CD4-positive, alpha-beta T cell (primary cell): ENCODE measurements at regions not wholly inside any gene's neighbourhood (a gene's known extent, or its start where the extent isn't known, plus 50 kb on each side); places are given as distances from the start of the nearest gene placed in this dataset.

Experiments
- ATAC-seq: fragments of 200-7000 bp; cut with Tn5 transposase; one replicate; pipeline ENCODE4 v1.10.0; 2022; ENCODE audit warnings: mild to moderate bottlenecking; ENCODE audit not compliant: poor library complexity
- CTCF ChIA-PET: fragments of 350-600 bp; sonication (Branson Sonifier 250); formaldehyde crosslinking; loops from one replicate; lab custom pipeline; 2021; ENCODE audit warnings: antibody characterized with exemption, inconsistent platforms; lab: Charles Lee
- POLR2A ChIA-PET: fragments of 350-600 bp; sonication (Branson Sonifier 250); formaldehyde crosslinking; loops from one replicate; lab custom pipeline; 2021; ENCODE audit warnings: antibody characterized with exemption, inconsistent platforms; lab: Charles Lee
- DNase-seq, 14 experiments: peaks; one replicate each; pipeline ENCODE4 v3.0.0-alpha.2; 2013 to 2020; ENCODE audit warnings: mixed read lengths in 2 of 14
- H3K27ac ChIP-seq, 2 donors: one replicate each; pipeline versions ENCODE4 v1.5.1 to v1.7.0; 2013; ENCODE audit warnings: low read length in 2 of 2, low read depth in 1 of 2, mild to moderate bottlenecking in 1 of 2
- H3K27me3 ChIP-seq, 2 experiments: 1 replicate in 1 of 2; 2 replicates in 1 of 2; pipeline versions ENCODE4 v1.6.1 to v1.7.0; 2013; ENCODE audit warnings: low read length in 2 of 2, control low read depth in 1 of 2, mild to moderate bottlenecking in 1 of 2, moderate library complexity in 1 of 2; ENCODE audit not compliant: insufficient read depth in 2 of 2, control insufficient read depth in 1 of 2
- H3K36me3 ChIP-seq: one replicate; pipeline ENCODE4 v1.6.1; 2013; ENCODE audit warnings: low read length, control low read depth; ENCODE audit not compliant: insufficient read depth
- H3K4me1 ChIP-seq: one replicate; pipeline ENCODE4 v1.6.1; 2013; ENCODE audit warnings: low read length, control low read depth; ENCODE audit not compliant: insufficient read depth
- H3K4me3 ChIP-seq: one replicate; pipeline ENCODE4 v1.5.1; 2013; ENCODE audit warnings: mild to moderate bottlenecking, low read length, moderate library complexity
- H3K9me3 ChIP-seq, 2 experiments: 1 replicate in 1 of 2; 2 replicates in 1 of 2; pipeline versions ENCODE4 v1.6.1 to v1.7.0; 2013; ENCODE audit warnings: low read length in 2 of 2, mild to moderate bottlenecking in 2 of 2, control low read depth in 1 of 2, moderate library complexity in 1 of 2; ENCODE audit not compliant: control insufficient read depth in 1 of 2, insufficient read depth in 1 of 2
- H3K27ac Mint-ChIP-seq: one replicate; pipeline ENCODE4 v1.8.0; 2020; ENCODE audit warnings: mixed read lengths
- H3K27me3 Mint-ChIP-seq: one replicate; pipeline ENCODE4 v1.8.0; 2021; ENCODE audit warnings: mixed read lengths
- H3K36me3 Mint-ChIP-seq: one replicate; pipeline ENCODE4 v1.8.0; 2021; ENCODE audit warnings: low read depth, mixed read lengths
- H3K4me1 Mint-ChIP-seq: one replicate; pipeline ENCODE4 v1.8.0; 2021; ENCODE audit warnings: low read depth, mixed read lengths
- H3K4me3 Mint-ChIP-seq: one replicate; pipeline ENCODE4 v1.8.0; 2020; ENCODE audit warnings: mild to moderate bottlenecking, mixed read lengths
- H3K9me3 Mint-ChIP-seq: one replicate; pipeline ENCODE4 v1.8.0; 2020; ENCODE audit warnings: mixed read lengths
- intact Hi-C, 2 experiments: fragments of 100-400 bp; cut with DNase I in 1 of 2; cut with micrococcal nuclease in 1 of 2; formaldehyde crosslinking; loops; one replicate each; pipeline versions ENCODE4 v1.15.1 to v1.9.0; 2023 to 2025; cut with DNase I, micrococcal nuclease
- TF ChIP-seq, protein P1 (sequence below): fragments of 200-600 bp; IDR thresholded peaks from one replicate; pipeline ENCODE4 v1.8.0; 2022; ENCODE audit warnings: antibody characterized with exemption, mild to moderate bottlenecking

DNA sequence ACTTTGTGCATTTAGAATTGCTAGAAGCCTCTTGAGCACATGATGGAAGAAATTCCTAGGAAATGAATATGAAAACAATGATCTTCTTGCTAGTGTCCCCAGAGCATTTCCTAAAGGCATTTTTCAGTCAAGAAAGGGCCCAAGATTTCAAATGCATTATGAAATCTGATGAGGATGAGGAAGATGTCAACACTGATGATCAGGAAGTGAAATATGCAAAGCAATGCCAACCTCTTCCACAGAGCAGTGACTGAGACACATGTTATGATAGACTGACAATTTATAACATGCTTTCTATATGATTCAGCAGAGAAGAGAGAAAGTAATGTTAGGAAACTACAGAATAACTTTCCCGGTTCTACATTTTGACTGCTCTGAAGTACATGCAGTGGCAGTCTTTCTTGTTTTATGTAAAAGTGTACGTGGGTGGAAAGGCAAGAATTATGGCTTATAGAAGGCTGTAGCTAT lies 859.1 kb upstream of the GOT2 start:
- TF ChIP-seq, protein P1, sequence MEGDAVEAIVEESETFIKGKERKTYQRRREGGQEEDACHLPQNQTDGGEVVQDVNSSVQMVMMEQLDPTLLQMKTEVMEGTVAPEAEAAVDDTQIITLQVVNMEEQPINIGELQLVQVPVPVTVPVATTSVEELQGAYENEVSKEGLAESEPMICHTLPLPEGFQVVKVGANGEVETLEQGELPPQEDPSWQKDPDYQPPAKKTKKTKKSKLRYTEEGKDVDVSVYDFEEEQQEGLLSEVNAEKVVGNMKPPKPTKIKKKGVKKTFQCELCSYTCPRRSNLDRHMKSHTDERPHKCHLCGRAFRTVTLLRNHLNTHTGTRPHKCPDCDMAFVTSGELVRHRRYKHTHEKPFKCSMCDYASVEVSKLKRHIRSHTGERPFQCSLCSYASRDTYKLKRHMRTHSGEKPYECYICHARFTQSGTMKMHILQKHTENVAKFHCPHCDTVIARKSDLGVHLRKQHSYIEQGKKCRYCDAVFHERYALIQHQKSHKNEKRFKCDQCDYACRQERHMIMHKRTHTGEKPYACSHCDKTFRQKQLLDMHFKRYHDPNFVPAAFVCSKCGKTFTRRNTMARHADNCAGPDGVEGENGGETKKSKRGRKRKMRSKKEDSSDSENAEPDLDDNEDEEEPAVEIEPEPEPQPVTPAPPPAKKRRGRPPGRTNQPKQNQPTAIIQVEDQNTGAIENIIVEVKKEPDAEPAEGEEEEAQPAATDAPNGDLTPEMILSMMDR = no peak
- peaks cover 5% of the 10 kb centered on the region for H3K9me3 Mint-ChIP-seq
- H3K27ac ChIP-seq = no peak overlapping the region
- H3K9me3 ChIP-seq = no peaks in the 10 kb centered on the region
- no peaks in the 10 kb centered on the region for H3K27me3 ChIP-seq
- intact Hi-C loops = no loop called here
- no peak for DNase-seq
- H3K4me3 ChIP-seq = no peak overlapping the region
- H3K4me3 Mint-ChIP-seq = no peak overlapping the region
- ChIA-PET CTCF (no interaction called here), POLR2A (no interaction called here)
- H3K27me3 Mint-ChIP-seq = no peaks in the 10 kb centered on the region
- no peak overlapping the region for H3K27ac Mint-ChIP-seq
- no peaks in the 10 kb centered on the region for H3K36me3 Mint-ChIP-seq
- no peak for ATAC-seq
- H3K36me3 ChIP-seq = no peaks in the 10 kb centered on the region
- no peaks in the 10 kb centered on the region for H3K4me1 Mint-ChIP-seq
- no peaks in the 10 kb centered on the region for H3K4me1 ChIP-seq

DNA sequence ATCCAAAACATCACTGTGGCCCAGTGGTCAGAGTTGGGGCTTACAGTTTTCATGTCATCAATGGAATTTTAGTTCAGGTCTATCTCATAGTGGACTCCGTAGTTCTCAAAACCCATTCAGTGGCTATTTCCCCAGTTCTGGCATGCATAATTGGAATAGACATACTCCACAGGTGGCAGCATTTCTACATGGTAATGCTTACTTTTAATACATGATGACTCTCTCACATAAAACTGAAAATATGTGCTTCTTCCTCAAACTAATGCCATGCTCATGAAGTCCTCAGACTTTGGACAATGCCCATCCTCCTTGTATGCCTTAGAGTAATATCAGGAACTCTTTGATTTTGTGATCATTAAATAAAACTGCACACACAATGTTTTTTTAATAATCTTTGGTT lies 857.4 kb upstream of the GOT2 start:
- no peak overlapping the region for H3K27ac Mint-ChIP-seq
- no peaks in the 10 kb centered on the region for H3K36me3 ChIP-seq
- intact Hi-C loops = no loop called here
- no peaks in the 10 kb centered on the region for H3K27me3 Mint-ChIP-seq
- H3K4me1 ChIP-seq = no peaks in the 10 kb centered on the region
- H3K27ac ChIP-seq = no peak overlapping the region
- peaks cover 8% of the 10 kb centered on the region for H3K9me3 Mint-ChIP-seq
- no peaks in the 10 kb centered on the region for H3K9me3 ChIP-seq
- H3K4me3 ChIP-seq = no peak overlapping the region
- POLR2A ChIA-PET = no interaction called here
- no peak overlapping the region for H3K4me3 Mint-ChIP-seq
- ATAC-seq = no peak
- TF ChIP-seq, protein P1 = no peak
- H3K27me3 ChIP-seq = no peaks in the 10 kb centered on the region
- H3K4me1 Mint-ChIP-seq = no peaks in the 10 kb centered on the region
- no peak for DNase-seq
- no peaks in the 10 kb centered on the region for H3K36me3 Mint-ChIP-seq
- CTCF ChIA-PET = no interaction called here

DNA sequence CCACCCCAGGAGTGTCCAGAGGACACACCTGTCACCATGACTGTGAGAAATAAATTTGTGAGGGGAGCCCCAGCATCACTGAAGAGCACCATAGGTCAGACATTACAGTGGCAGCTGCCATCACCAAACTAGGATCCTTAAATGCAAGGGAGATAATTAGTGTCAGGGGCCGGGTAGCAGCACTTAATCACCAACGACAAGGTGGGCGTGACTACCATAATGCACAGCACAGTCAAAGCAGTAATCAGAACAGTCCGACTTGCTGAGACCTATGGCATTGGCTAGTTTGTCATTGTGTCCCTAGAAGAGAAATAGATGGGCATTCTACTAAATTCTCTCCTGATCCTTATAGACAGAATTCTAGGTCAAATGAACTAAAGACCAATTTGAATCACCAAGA lies 856.7 kb upstream of the GOT2 start:
- DNase-seq = no peak
- Mint-ChIP-seq H3K27ac (no peak overlapping the region), H3K4me1 (no peaks in the 10 kb centered on the region), H3K36me3 (no peaks in the 10 kb centered on the region), H3K4me3 (no peak overlapping the region), H3K9me3 (peaks cover 8% of the 10 kb centered on the region), H3K27me3 (no peaks in the 10 kb centered on the region)
- intact Hi-C loops = no loop called here
- Histone ChIP-seq H3K27ac (no peak overlapping the region), H3K4me3 (no peak overlapping the region), H3K4me1 (no peaks in the 10 kb centered on the region), H3K27me3 (no peaks in the 10 kb centered on the region), H3K36me3 (no peaks in the 10 kb centered on the region), H3K9me3 (no peaks in the 10 kb centered on the region)
- ATAC-seq = no peak
- POLR2A ChIA-PET = no interaction called here
- CTCF ChIA-PET = no interaction called here
- TF ChIP-seq, protein P1 = no peak
